Hypothalamus (tissue), 51 donors: ENCODE measurements at regions not wholly inside any gene's neighbourhood (a gene's known extent, or its start where the extent isn't known, plus 50 kb on each side); places are given as distances from the start of the nearest gene placed in this dataset.

ENCODE experiments used
- DNase-seq, 51 donors: peaks; one replicate each; lab custom pipeline; 2025; lab: John Stamatoyannopoulos, UW

- no peak for DNase-seq
These were observed 233.4 kb upstream of the NLRP1 start for GRCh38 chr17:5817475-5818395.

GRCh38 chr17:5819396-5819795, 235.1 kb upstream of the NLRP1 start:
- DNase-seq: no peak

GRCh38 chr17:5819921-5820685, 235.8 kb upstream of the NLRP1 start:
- DNase-seq: no peak

GRCh38 chr17:5820721-5821456, 236.6 kb upstream of the NLRP1 start:
- DNase-seq: no peak

GRCh38 chr17:5821803-5822202, 237.5 kb upstream of the NLRP1 start:
- DNase-seq: no peak

GRCh38 chr17:5822281-5823060, 238.2 kb upstream of the NLRP1 start:
- no peak for DNase-seq

GRCh38 chr17:5823219-5823618, 238.9 kb upstream of the NLRP1 start:
- DNase-seq: no peak

- DNase-seq: no peak
These were observed 241.5 kb upstream of the NLRP1 start for GRCh38 chr17:5825717-5826330.

GRCh38 chr17:5826384-5826783, 242.1 kb upstream of the NLRP1 start:
- no peak for DNase-seq

- no peak for DNase-seq
These were observed 239.3 kb upstream of the WSCD1 start for GRCh38 chr17:5830921-5831320.

GRCh38 chr17:5832886-5833285, 237.3 kb upstream of the WSCD1 start:
- no peak for DNase-seq

GRCh38 chr17:5837055-5837491, 233.1 kb upstream of the WSCD1 start:
- no peak for DNase-seq

GRCh38 chr17:5838661-5839300, 231.4 kb upstream of the WSCD1 start:
- DNase-seq: peak in 24 of 51 donors; percentile 1 to 57 (median 10)

GRCh38 chr17:5840811-5841446, 229.2 kb upstream of the WSCD1 start:
- DNase-seq: no peak

- no peak for DNase-seq
These were observed 228.3 kb upstream of the WSCD1 start for GRCh38 chr17:5841862-5842261.

GRCh38 chr17:5843366-5844026, 226.7 kb upstream of the WSCD1 start:
- no peak for DNase-seq

- no peak for DNase-seq
These were observed 224.2 kb upstream of the WSCD1 start for GRCh38 chr17:5846001-5846400.

GRCh38 chr17:5854871-5855554, 215.2 kb upstream of the WSCD1 start:
- no peak for DNase-seq
